ENCODE measurements at regions not wholly inside any gene's neighbourhood (a gene's known extent, or its start where the extent isn't known, plus 50 kb on each side); places are given as distances from the start of the nearest gene placed in this dataset.

GRCh38 chr10:58140691-58141347 lies 126.9 kb downstream of the IPMK start:
- intact Hi-C loops (cut with micrococcal nuclease), result no loop called here
- no peaks in the 10 kb centered on the region for H3K9me3 Mint-ChIP-seq
- DNase-seq, result no peak
- peaks cover 6% of the 10 kb centered on the region for H3K4me1 Mint-ChIP-seq (ENCODE audit: low read depth)
- ATAC-seq, result no peak
- peaks cover 16% of the 10 kb centered on the region for H3K27me3 Mint-ChIP-seq
- ChIA-PET POLR2A (no interaction called here), CTCF (no interaction called here)
- no peak overlapping the region for H3K27ac Mint-ChIP-seq
- no peaks in the 10 kb centered on the region for H3K36me3 Mint-ChIP-seq (ENCODE audit: low read depth)
- no peak for TF ChIP-seq CTCF (IDR thresholded peaks at IDR 0.05)
- no peak overlapping the region for H3K4me3 Mint-ChIP-seq

GRCh38 chr10:58140054-58140453 lies 127.6 kb downstream of the IPMK start:
- no peak for TF ChIP-seq CTCF (IDR thresholded peaks at IDR 0.05)
- no peak for ATAC-seq
- H3K4me1 Mint-ChIP-seq (ENCODE audit: low read depth), result peaks cover 6% of the 10 kb centered on the region
- POLR2A ChIA-PET, result no interaction called here
- H3K27ac Mint-ChIP-seq, result no peak overlapping the region
- CTCF ChIA-PET, result no interaction called here
- no peak for DNase-seq
- no peak overlapping the region for H3K4me3 Mint-ChIP-seq
- peaks cover 16% of the 10 kb centered on the region for H3K27me3 Mint-ChIP-seq
- no peaks in the 10 kb centered on the region for H3K36me3 Mint-ChIP-seq (ENCODE audit: low read depth)
- no peaks in the 10 kb centered on the region for H3K9me3 Mint-ChIP-seq
- intact Hi-C loops (cut with micrococcal nuclease), result no loop called here

GRCh38 chr10:58137813-58138212 lies 129.9 kb downstream of the IPMK start:
- no peak for ATAC-seq
- intact Hi-C loops (cut with micrococcal nuclease), result no loop called here
- CTCF ChIA-PET, result no interaction called here

GRCh38 chr10:58115218-58116050 lies 152.3 kb downstream of the IPMK start:
- ATAC-seq (no peak), DNase-seq (no peak)
- H3K36me3 Mint-ChIP-seq (ENCODE audit: low read depth), result no peaks in the 10 kb centered on the region
- H3K27ac Mint-ChIP-seq, result no peak overlapping the region
- no peak for TF ChIP-seq CTCF (IDR thresholded peaks at IDR 0.05)
- no peaks in the 10 kb centered on the region for H3K4me1 Mint-ChIP-seq (ENCODE audit: low read depth)
- no peaks in the 10 kb centered on the region for H3K9me3 Mint-ChIP-seq
- intact Hi-C loops (cut with micrococcal nuclease), result no loop called here
- ChIA-PET POLR2A (no interaction called here), CTCF (interaction anchor here (0.9 kb wide), 1 partner anchor 42 kb away, joined by 3 read pairs; no protein-coding TSS in a partner anchor)
- no peak overlapping the region for H3K4me3 Mint-ChIP-seq
- peaks cover 7% of the 10 kb centered on the region for H3K27me3 Mint-ChIP-seq

More at GRCh38 chr10:58137813-58138212, 129.9 kb downstream of the IPMK start:
- H3K4me1 Mint-ChIP-seq (ENCODE audit: low read depth), result no peaks in the 10 kb centered on the region
- H3K9me3 Mint-ChIP-seq, result no peaks in the 10 kb centered on the region
- no peak overlapping the region for H3K4me3 Mint-ChIP-seq
- H3K27me3 Mint-ChIP-seq, result peaks cover 13% of the 10 kb centered on the region
- no peak overlapping the region for H3K27ac Mint-ChIP-seq
- TF ChIP-seq CTCF (IDR thresholded peaks at IDR 0.05), result no peak
- POLR2A ChIA-PET, result interaction anchor here (0.7 kb wide), 1 partner anchor 401 kb away, joined by 3 read pairs; no protein-coding TSS in a partner anchor
- H3K36me3 Mint-ChIP-seq (ENCODE audit: low read depth), result no peaks in the 10 kb centered on the region
- no peak for DNase-seq

GRCh38 chr10:58109731-58110130 lies 158.0 kb downstream of the IPMK start:
- ChIA-PET POLR2A (interaction anchor here (0.6 kb wide), 1 partner anchor 380 kb away, joined by 3 read pairs; no protein-coding TSS in a partner anchor), CTCF (no interaction called here)
- no peak for TF ChIP-seq CTCF (IDR thresholded peaks at IDR 0.05)
- intact Hi-C loops (cut with micrococcal nuclease), result no loop called here
- Mint-ChIP-seq H3K36me3 (ENCODE audit: low read depth) (no peaks in the 10 kb centered on the region), H3K4me1 (ENCODE audit: low read depth) (no peaks in the 10 kb centered on the region), H3K27me3 (peaks cover 5% of the 10 kb centered on the region), H3K27ac (no peak overlapping the region), H3K4me3 (no peak overlapping the region), H3K9me3 (no peaks in the 10 kb centered on the region)
- ATAC-seq (no peak), DNase-seq (no peak)

Data from activated CD8-positive, alpha-beta T cell treated with anti-CD3 and anti-CD28 coated beads for 36 hours (primary cell).